K562 (cell line): ENCODE measurements at regions not wholly inside any gene's neighbourhood (a gene's known extent, or its start where the extent isn't known, plus 50 kb on each side); places are given as distances from the start of the nearest gene placed in this dataset.

Experiments used
- KDM4B ChIP-seq, 2 experiments: fragments of 450-650 bp in 1 of 2; sonication (generic) in 1 of 2; IDR thresholded peaks; 2 replicates each; pipeline ENCODE4 v1.6.1; 2016 to 2017; ENCODE audit warnings: borderline replicate concordance in 2 of 2, antibody characterized with exemption in 1 of 2, low read depth in 1 of 2, mild to moderate bottlenecking in 1 of 2
- U2AF2 ChIP-seq: fragments of 200-400 bp; formaldehyde crosslinking; optimal IDR thresholded peaks from 2 replicates; pipeline ENCODE3; 2017; ENCODE audit warnings: low read depth, mild to moderate bottlenecking, low read length
- TF ChIP-seq, protein P1 (sequence below), 2 experiments: IDR thresholded peaks; 2 replicates each; pipeline ENCODE4 v1.6.1; 2012; ENCODE audit warnings: improper control_type of control experiment in 2 of 2, low read depth in 2 of 2, low read length in 2 of 2, borderline replicate concordance in 1 of 2
- TF ChIP-seq, protein P2 (sequence below): fragments of 200-800 bp; sonication (Bioruptor generic); IDR thresholded peaks from 2 replicates; pipeline ENCODE4 v1.6.1; 2017; ENCODE audit warnings: missing genetic modification characterization, missing compliant biosample characterization

- no peak for TF ChIP-seq KDM4B (IDR thresholded peaks at IDR 0.05; ENCODE audit: borderline replicate concordance in 2 of 2, low read depth in 1 of 2)
- TF ChIP-seq, protein P1, sequence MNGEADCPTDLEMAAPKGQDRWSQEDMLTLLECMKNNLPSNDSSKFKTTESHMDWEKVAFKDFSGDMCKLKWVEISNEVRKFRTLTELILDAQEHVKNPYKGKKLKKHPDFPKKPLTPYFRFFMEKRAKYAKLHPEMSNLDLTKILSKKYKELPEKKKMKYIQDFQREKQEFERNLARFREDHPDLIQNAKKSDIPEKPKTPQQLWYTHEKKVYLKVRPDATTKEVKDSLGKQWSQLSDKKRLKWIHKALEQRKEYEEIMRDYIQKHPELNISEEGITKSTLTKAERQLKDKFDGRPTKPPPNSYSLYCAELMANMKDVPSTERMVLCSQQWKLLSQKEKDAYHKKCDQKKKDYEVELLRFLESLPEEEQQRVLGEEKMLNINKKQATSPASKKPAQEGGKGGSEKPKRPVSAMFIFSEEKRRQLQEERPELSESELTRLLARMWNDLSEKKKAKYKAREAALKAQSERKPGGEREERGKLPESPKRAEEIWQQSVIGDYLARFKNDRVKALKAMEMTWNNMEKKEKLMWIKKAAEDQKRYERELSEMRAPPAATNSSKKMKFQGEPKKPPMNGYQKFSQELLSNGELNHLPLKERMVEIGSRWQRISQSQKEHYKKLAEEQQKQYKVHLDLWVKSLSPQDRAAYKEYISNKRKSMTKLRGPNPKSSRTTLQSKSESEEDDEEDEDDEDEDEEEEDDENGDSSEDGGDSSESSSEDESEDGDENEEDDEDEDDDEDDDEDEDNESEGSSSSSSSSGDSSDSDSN (IDR thresholded peaks at IDR 0.05; ENCODE audit: borderline replicate concordance in 1 of 2, low read depth in 2 of 2, low read length in 2 of 2) = 0 out of 4 replicates have a peak, but pooled peaks of 1 of the 2 experiments have one; percentile 23
- TF ChIP-seq U2AF2 = no peak
- TF ChIP-seq, protein P2, sequence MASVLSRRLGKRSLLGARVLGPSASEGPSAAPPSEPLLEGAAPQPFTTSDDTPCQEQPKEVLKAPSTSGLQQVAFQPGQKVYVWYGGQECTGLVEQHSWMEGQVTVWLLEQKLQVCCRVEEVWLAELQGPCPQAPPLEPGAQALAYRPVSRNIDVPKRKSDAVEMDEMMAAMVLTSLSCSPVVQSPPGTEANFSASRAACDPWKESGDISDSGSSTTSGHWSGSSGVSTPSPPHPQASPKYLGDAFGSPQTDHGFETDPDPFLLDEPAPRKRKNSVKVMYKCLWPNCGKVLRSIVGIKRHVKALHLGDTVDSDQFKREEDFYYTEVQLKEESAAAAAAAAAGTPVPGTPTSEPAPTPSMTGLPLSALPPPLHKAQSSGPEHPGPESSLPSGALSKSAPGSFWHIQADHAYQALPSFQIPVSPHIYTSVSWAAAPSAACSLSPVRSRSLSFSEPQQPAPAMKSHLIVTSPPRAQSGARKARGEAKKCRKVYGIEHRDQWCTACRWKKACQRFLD (CRISPR knock-in tag) = no peak
Observed at GRCh38 chr11:86177302-86177701, 67.3 kb upstream of the EED start (continued).
